ENCODE measurements at regions not wholly inside any gene's neighbourhood (a gene's known extent, or its start where the extent isn't known, plus 50 kb on each side); places are given as distances from the start of the nearest gene placed in this dataset.

- no peak overlapping the region for H3K4me3 ChIP-seq
- no peak for TF ChIP-seq CTCF (IDR thresholded peaks at IDR 0.05)
Observed at GRCh38 chr9:81814401-81814793, 113.8 kb upstream of the SPATA31D4 start.

GRCh38 chr9:81814794-81815464 lies 113.3 kb upstream of the SPATA31D4 start:
- H3K27ac ChIP-seq, result no peak overlapping the region
- no peak for TF ChIP-seq CTCF (IDR thresholded peaks at IDR 0.05)
- H3K27me3 ChIP-seq, result no peaks in the 10 kb centered on the region
- H3K4me3 ChIP-seq, result no peak overlapping the region
- no peaks in the 10 kb centered on the region for H3K36me3 ChIP-seq
- peaks cover 2% of the 10 kb centered on the region for H3K4me1 ChIP-seq
- intact Hi-C loops (cut with DNase I), result no loop called here
- ATAC-seq (no peak), DNase-seq (no peak)
- no peaks in the 10 kb centered on the region for H3K9me3 ChIP-seq

More at GRCh38 chr9:81814401-81814793, 113.8 kb upstream of the SPATA31D4 start:
- intact Hi-C loops (cut with DNase I), result no loop called here
- Histone ChIP-seq H3K27ac (no peak overlapping the region), H3K27me3 (no peaks in the 10 kb centered on the region), H3K4me1 (no peaks in the 10 kb centered on the region), H3K36me3 (no peaks in the 10 kb centered on the region), H3K9me3 (no peaks in the 10 kb centered on the region)
- DNase-seq (no peak), ATAC-seq (no peak)

GRCh38 chr9:81815781-81816180 lies 112.4 kb upstream of the SPATA31D4 start:
- intact Hi-C loops (cut with DNase I), result no loop called here
- no peak for ATAC-seq
- H3K4me1 ChIP-seq, result peaks cover 6% of the 10 kb centered on the region

GRCh38 chr9:81819155-81819554 lies 109.1 kb upstream of the SPATA31D4 start:
- H3K4me3 ChIP-seq, result no peak overlapping the region
- intact Hi-C loops (cut with DNase I), result no loop called here
- DNase-seq, result no peak
- H3K4me1 ChIP-seq, result peaks cover 6% of the 10 kb centered on the region
- no peaks in the 10 kb centered on the region for H3K9me3 ChIP-seq
- no peaks in the 10 kb centered on the region for H3K27me3 ChIP-seq
- ATAC-seq, result no peak
- no peak overlapping the region for H3K27ac ChIP-seq
- TF ChIP-seq CTCF (IDR thresholded peaks at IDR 0.05), result no peak
- H3K36me3 ChIP-seq, result no peaks in the 10 kb centered on the region

More at GRCh38 chr9:81815781-81816180, 112.4 kb upstream of the SPATA31D4 start:
- TF ChIP-seq CTCF (IDR thresholded peaks at IDR 0.05), result no peak
- H3K36me3 ChIP-seq, result no peaks in the 10 kb centered on the region
- no peaks in the 10 kb centered on the region for H3K27me3 ChIP-seq
- H3K4me3 ChIP-seq, result no peak overlapping the region
- DNase-seq, result no peak
- no peaks in the 10 kb centered on the region for H3K9me3 ChIP-seq
- H3K27ac ChIP-seq, result no peak overlapping the region

GRCh38 chr9:81819859-81820546 lies 108.2 kb upstream of the SPATA31D4 start:
- no peaks in the 10 kb centered on the region for H3K36me3 ChIP-seq
- H3K27ac ChIP-seq, result peak overlapping the region; percentile 11
- H3K4me1 ChIP-seq, result peaks cover 6% of the 10 kb centered on the region
- ATAC-seq (no peak), DNase-seq (no peak)
- no peaks in the 10 kb centered on the region for H3K9me3 ChIP-seq
- no peak overlapping the region for H3K4me3 ChIP-seq
- no peaks in the 10 kb centered on the region for H3K27me3 ChIP-seq
- TF ChIP-seq CTCF (IDR thresholded peaks at IDR 0.05), result no peak
- intact Hi-C loops (cut with DNase I), result no loop called here
